H9 (cell line): ENCODE measurements at regions not wholly inside any gene's neighbourhood (a gene's known extent, or its start where the extent isn't known, plus 50 kb on each side); places are given as distances from the start of the nearest gene placed in this dataset.

Source experiments
- DNase-seq: peaks from one replicate; pipeline ENCODE4 v3.0.0-alpha.2; 2017
- H2AFZ ChIP-seq: one replicate; pipeline ENCODE4 v1.6.1; 2013; ENCODE audit warnings: mild to moderate bottlenecking, low read length, control low read depth, moderate library complexity
- H2AK5ac ChIP-seq: 2 replicates; pipeline ENCODE4 v1.6.1; 2013; ENCODE audit warnings: low read length, control low read depth, mixed read lengths; ENCODE audit not compliant: insufficient read length
- H2BK120ac ChIP-seq: one replicate; pipeline ENCODE4 v1.6.1; 2013; ENCODE audit warnings: low read depth, mild to moderate bottlenecking, low read length, control low read depth, inconsistent platforms; ENCODE audit not compliant: poor library complexity, severe bottlenecking
- H2BK12ac ChIP-seq: 2 replicates; pipeline ENCODE4 v1.6.1; 2013; ENCODE audit warnings: low read length, control low read depth, mixed read lengths, low read depth; ENCODE audit not compliant: insufficient read length
- H2BK15ac ChIP-seq: 2 replicates; pipeline ENCODE4 v1.6.1; 2013; ENCODE audit warnings: low read depth, low read length, control low read depth
- H2BK20ac ChIP-seq: one replicate; pipeline ENCODE4 v1.6.1; 2013; ENCODE audit warnings: low read depth, mild to moderate bottlenecking, low read length, control low read depth, inconsistent platforms; ENCODE audit not compliant: poor library complexity, severe bottlenecking
- H2BK5ac ChIP-seq: 2 replicates; pipeline ENCODE4 v1.6.1; 2013; ENCODE audit warnings: low read length, control low read depth, mixed read lengths; ENCODE audit not compliant: insufficient read length
- H3K14ac ChIP-seq: 2 replicates; pipeline ENCODE4 v1.6.1; 2013; ENCODE audit warnings: low read length, control low read depth; ENCODE audit not compliant: insufficient read depth
- H3K18ac ChIP-seq: 2 replicates; pipeline ENCODE4 v1.6.1; 2013; ENCODE audit warnings: low read depth, mild to moderate bottlenecking, mixed read lengths, low read length, control low read depth; ENCODE audit not compliant: insufficient read length
- H3K23ac ChIP-seq: 2 replicates; pipeline ENCODE4 v1.6.1; 2013; ENCODE audit warnings: low read length, control low read depth, mixed read lengths, low read depth; ENCODE audit not compliant: insufficient read length
- H3K23me2 ChIP-seq: 2 replicates; pipeline ENCODE4 v1.6.1; 2013; ENCODE audit warnings: low read depth, mild to moderate bottlenecking, mixed read lengths, low read length, control low read depth; ENCODE audit not compliant: insufficient read length, poor library complexity, severe bottlenecking
- H3K27ac ChIP-seq: 2 replicates; pipeline ENCODE4 v1.5.1; 2013; ENCODE audit warnings: low read length, control low read depth, mixed read lengths, low read depth; ENCODE audit not compliant: insufficient read length
- H3K27me3 ChIP-seq: 2 replicates; pipeline ENCODE4 v1.6.1; 2013; ENCODE audit warnings: low read length, control low read depth, inconsistent platforms; ENCODE audit not compliant: insufficient read depth
- H3K4ac ChIP-seq: 2 replicates; pipeline ENCODE4 v1.6.1; 2013; ENCODE audit warnings: low read depth, mild to moderate bottlenecking, control low read depth, inconsistent platforms, low read length, moderate library complexity
- H3K4me1 ChIP-seq: 2 replicates; pipeline ENCODE4 v1.6.1; 2013; ENCODE audit warnings: low read length, control low read depth, inconsistent platforms; ENCODE audit not compliant: insufficient read depth
- H3K4me2 ChIP-seq: 2 replicates; pipeline ENCODE4 v1.6.1; 2013; ENCODE audit warnings: low read length, control low read depth, mixed read lengths; ENCODE audit not compliant: insufficient read length, insufficient read depth
- H3K56ac ChIP-seq: 2 replicates; pipeline ENCODE4 v1.6.1; 2013; ENCODE audit warnings: low read depth, mild to moderate bottlenecking, mixed read lengths, low read length, control low read depth; ENCODE audit not compliant: insufficient read length
- H3K79me1 ChIP-seq: 2 replicates; pipeline ENCODE4 v1.6.1; 2013; ENCODE audit warnings: low read depth, mild to moderate bottlenecking, moderate library complexity, low read length, control low read depth, inconsistent platforms; ENCODE audit not compliant: insufficient read depth, poor library complexity, severe bottlenecking
- H3K79me2 ChIP-seq: 2 replicates; pipeline ENCODE4 v1.6.1; 2013; ENCODE audit warnings: low read length, control low read depth, inconsistent platforms; ENCODE audit not compliant: insufficient read depth
- H3K9ac ChIP-seq: 2 replicates; pipeline ENCODE4 v1.6.1; 2013; ENCODE audit warnings: low read length, control low read depth, mixed read lengths; ENCODE audit not compliant: insufficient read length; ENCODE audit errors: extremely low read depth
- H3K9me3 ChIP-seq: one replicate; pipeline ENCODE4 v1.6.1; 2013; ENCODE audit warnings: low read depth, low read length, inconsistent platforms; ENCODE audit not compliant: control insufficient read depth
- H3T11ph ChIP-seq: one replicate; pipeline ENCODE4 v1.6.1; 2013; ENCODE audit warnings: mild to moderate bottlenecking, low read length, control low read depth, inconsistent platforms
- H4K20me1 ChIP-seq: one replicate; pipeline ENCODE4 v1.6.1; 2013; ENCODE audit not compliant: control insufficient read depth, insufficient read length, insufficient read depth
- H4K5ac ChIP-seq: 2 replicates; pipeline ENCODE4 v1.6.1; 2013; ENCODE audit warnings: low read depth, mild to moderate bottlenecking, mixed read lengths, low read length, control low read depth; ENCODE audit not compliant: insufficient read length
- H4K8ac ChIP-seq: replicated peaks from 2 replicates; pipeline ENCODE4 v1.6.1; 2013; ENCODE audit warnings: low read length, control low read depth, mixed read lengths, low read depth; ENCODE audit not compliant: insufficient read length
- H4K91ac ChIP-seq: 2 replicates; pipeline ENCODE4 v1.6.1; 2013; ENCODE audit warnings: low read depth, mild to moderate bottlenecking, moderate library complexity, mixed read lengths, low read length, control low read depth; ENCODE audit not compliant: insufficient read length
- H3K27ac Mint-ChIP-seq, 3 experiments: 2 replicates in 2 of 3; 3 replicates in 1 of 3; pipeline ENCODE4 v1.8.0; 2020 to 2021; ENCODE audit warnings: mixed read lengths in 3 of 3, mild to moderate bottlenecking in 1 of 3, moderate library complexity in 1 of 3
- H3K27me3 Mint-ChIP-seq: 2 replicates; pipeline ENCODE4 v1.8.0; 2021; ENCODE audit warnings: low read depth, mild to moderate bottlenecking, moderate library complexity, mixed read lengths
- H3K36me3 Mint-ChIP-seq, 3 experiments: 2 replicates in 2 of 3; 3 replicates in 1 of 3; pipeline ENCODE4 v1.8.0; 2020 to 2021; ENCODE audit warnings: low read depth in 3 of 3, mixed read lengths in 3 of 3; ENCODE audit not compliant: insufficient read depth in 1 of 3
- H3K4me1 Mint-ChIP-seq, 2 experiments: 2 replicates each; pipeline ENCODE4 v1.8.0; 2020; ENCODE audit warnings: mixed read lengths in 2 of 2
- H3K4me3 Mint-ChIP-seq, 2 experiments: 2 replicates in 1 of 2; 3 replicates in 1 of 2; pipeline ENCODE4 v1.8.0; 2020 to 2021; ENCODE audit warnings: mild to moderate bottlenecking in 2 of 2, mixed read lengths in 2 of 2, moderate library complexity in 1 of 2
- H3K9me3 Mint-ChIP-seq, 2 experiments: 2 replicates in 1 of 2; 3 replicates in 1 of 2; pipeline ENCODE4 v1.8.0; 2020; ENCODE audit warnings: mild to moderate bottlenecking in 2 of 2, mixed read lengths in 2 of 2, moderate library complexity in 1 of 2
- CTCF ChIP-seq: fragments of 200-600 bp; sonication (generic); conservative IDR thresholded peaks from 3 replicates; pipeline ENCODE4 v1.8.0; 2021; ENCODE audit warnings: antibody characterized with exemption, mild to moderate bottlenecking
- WGBS: extraction: QIAGEN DNeasy Blood & Tissue Kit; methylation state at CpG from one replicate; pipeline ENCODE4 v1.1.7; 2013; ENCODE audit warnings: missing lambda C conversion rate, low lambda C conversion rate, mixed read lengths; ENCODE audit not compliant: insufficient read length; ENCODE audit errors: extremely low coverage; 5-methylcytosine and 5-hydroxymethylcytosine counted together

- no peak overlapping the region for H4K8ac ChIP-seq
- H4K91ac ChIP-seq, result no peak overlapping the region
- H2BK5ac ChIP-seq, result no peak overlapping the region
- Mint-ChIP-seq H3K9me3 (no peaks in the 10 kb centered on the region), H3K27me3 (peaks cover 9% of the 10 kb centered on the region), H3K36me3 (no peaks in the 10 kb centered on the region), H3K4me1 (peaks cover 3 to 8% of the 10 kb centered on the region in 2 experiments; a peak in 3 of 4 replicates), H3K27ac (no peak overlapping the region), H3K4me3 (no peak overlapping the region)
- no peaks in the 10 kb centered on the region for H4K20me1 ChIP-seq
- no peak overlapping the region for H4K5ac ChIP-seq
- no peak overlapping the region for H3K4me2 ChIP-seq
- no peaks in the 10 kb centered on the region for H3K79me1 ChIP-seq
- H2AK5ac ChIP-seq, result no peak overlapping the region
- H3K9me3 ChIP-seq, result no peaks in the 10 kb centered on the region
- no peak overlapping the region for H3K27ac ChIP-seq
- no CpG with 5 or more reads among the region's 13 CpGs for WGBS
- H3K23ac ChIP-seq, result no peak overlapping the region
- H2BK15ac ChIP-seq, result no peak overlapping the region
- no peak overlapping the region for H2BK12ac ChIP-seq
- no peak for DNase-seq
- no peak overlapping the region for H3K9ac ChIP-seq
- H3T11ph ChIP-seq, result no peak overlapping the region
- no peak for TF ChIP-seq CTCF
- H3K14ac ChIP-seq, result no peak overlapping the region
- H2BK20ac ChIP-seq, result no peak overlapping the region
- no peak overlapping the region for H3K18ac ChIP-seq
- H3K27me3 ChIP-seq, result no peaks in the 10 kb centered on the region
- H3K56ac ChIP-seq, result no peak overlapping the region
- no peak overlapping the region for H2BK120ac ChIP-seq
- no peak overlapping the region for H3K4ac ChIP-seq
- H2AFZ ChIP-seq, result no peak overlapping the region
- H3K4me1 ChIP-seq, result peaks cover 3% of the 10 kb centered on the region; the same call in 1 of the 2 replicates
- H3K79me2 ChIP-seq, result no peaks in the 10 kb centered on the region
- no peaks in the 10 kb centered on the region for H3K23me2 ChIP-seq
These were observed 87.7 kb upstream of the MAFB start for GRCh38 chr20:40776466-40777457.
